GM12878 (cell line): ENCODE measurements at regions not wholly inside any gene's neighbourhood (a gene's known extent, or its start where the extent isn't known, plus 50 kb on each side); places are given as distances from the start of the nearest gene placed in this dataset.

ENCODE experiments used
- ATAC-seq: fragments of 200-7000 bp; cut with Tn5 transposase; 3 replicates; pipeline ENCODE4 v1.9.1; 2020; ENCODE audit warnings: mild to moderate bottlenecking, moderate library complexity
- BruUV-seq: library from RNA; stranded (reverse); fragments of 400-500 nt; replicated peaks from 2 replicates; lab custom pipeline; 2021; lab: Mats Ljungman, UMichigan
- CTCF ChIA-PET: fragments of 300-600 bp; sonication (Branson Sonifier 250); formaldehyde crosslinking; extraction: SDS; loops from one replicate; lab custom pipeline; 2021; ENCODE audit warnings: inconsistent platforms; lab: Yijun Ruan, JAX
- POLR2A ChIA-PET: fragments of 350-600 bp; formaldehyde crosslinking; extraction: SDS; loops from one replicate; lab custom pipeline; 2021; ENCODE audit warnings: inconsistent platforms; lab: Charles Lee
- RAD21 ChIA-PET: fragments of 300-600 bp; sonication (Branson Sonifier 250); formaldehyde crosslinking; loops from one replicate; lab custom pipeline; 2023; ENCODE audit warnings: antibody characterized with exemption; ENCODE audit not compliant: unreplicated experiment; lab: Charles Lee
- SMC1A ChIA-PET: fragments of 300-600 bp; sonication (Branson Sonifier 250); formaldehyde crosslinking; loops from one replicate; lab custom pipeline; 2023; ENCODE audit not compliant: unreplicated experiment, uncharacterized antibody; lab: Charles Lee
- DNase-seq: peaks from one replicate; pipeline ENCODE4 v3.0.0-alpha.2; 2011; ENCODE audit warnings: low read depth, low spot score
- FAIRE-seq: peaks from 3 replicates; lab custom pipeline; 2011; peaks lifted over from hg19 to GRCh38; lab: Jason Lieb, UNC
- H2AFZ ChIP-seq: 2 replicates; pipeline ENCODE4 v1.6.0; 2011; ENCODE audit warnings: low read depth, low read length, control low read depth; ENCODE audit not compliant: control insufficient read depth
- H3K27ac ChIP-seq: 2 replicates; pipeline ENCODE4 v1.5.1; 2011; ENCODE audit warnings: control low read depth; ENCODE audit not compliant: control insufficient read depth, insufficient read depth
- H3K27me3 ChIP-seq, 2 experiments: replicated peaks in 1 of 2; 2 replicates each; pipeline versions ENCODE4 v1.6.0 to v1.6.1; 2011; ENCODE audit warnings: low read length in 1 of 2; ENCODE audit not compliant: control insufficient read depth in 2 of 2, insufficient read depth in 2 of 2
- H3K36me3 ChIP-seq, 2 experiments: 2 replicates each; pipeline ENCODE4 v1.5.1; 2011; ENCODE audit warnings: low read length in 1 of 2; ENCODE audit not compliant: control insufficient read depth in 2 of 2, insufficient read depth in 2 of 2
- H3K4me1 ChIP-seq: 2 replicates; pipeline ENCODE4 v1.6.1; 2011; ENCODE audit warnings: mild to moderate bottlenecking, low read length, moderate library complexity, mixed read lengths; ENCODE audit not compliant: control insufficient read depth, insufficient read depth
- H3K4me2 ChIP-seq: 2 replicates; pipeline ENCODE4 v1.6.0; 2011; ENCODE audit warnings: control low read depth; ENCODE audit not compliant: control insufficient read depth, insufficient read depth
- H3K4me3 ChIP-seq: fragments of 200-600 bp; sonication (generic); 2 replicates; pipeline ENCODE4 v1.5.1; 2016
- H3K79me2 ChIP-seq: 2 replicates; pipeline ENCODE4 v1.6.0; 2011; ENCODE audit warnings: low read length; ENCODE audit not compliant: control insufficient read depth, insufficient read depth
- H3K9ac ChIP-seq: 2 replicates; pipeline ENCODE4 v1.8.0; 2011; ENCODE audit warnings: low read length, control low read depth, mixed read lengths; ENCODE audit not compliant: control insufficient read depth, insufficient read depth
- H3K9me3 ChIP-seq: replicated peaks from 3 replicates; pipeline ENCODE4 v1.5.1; 2011; ENCODE audit warnings: mild to moderate bottlenecking, low read length; ENCODE audit not compliant: control insufficient read depth, insufficient read depth
- H4K20me1 ChIP-seq: 2 replicates; pipeline ENCODE4 v1.6.0; 2011; ENCODE audit not compliant: control insufficient read depth, insufficient read depth
- BCL11A ChIP-seq: IDR thresholded peaks from 2 replicates; pipeline ENCODE4 v1.6.1; 2011; ENCODE audit warnings: low read depth, low read length
- BRCA1 ChIP-seq: IDR thresholded peaks from 2 replicates; pipeline ENCODE4 v1.6.1; 2011; ENCODE audit warnings: low read depth, low read length, improper control_type of control experiment
- CBX3 ChIP-seq: fragments of 200-600 bp; sonication (generic); IDR thresholded peaks from 2 replicates; pipeline ENCODE4 v1.6.1; 2016; ENCODE audit warnings: low read depth, borderline replicate concordance
- EED ChIP-seq: sonication (generic); IDR thresholded peaks from 2 replicates; pipeline ENCODE4 v1.6.1; 2016; ENCODE audit warnings: antibody characterized with exemption, low read depth
- IKZF2 ChIP-seq, 2 experiments: fragments of 450-650 bp; IDR thresholded peaks; 2 replicates each; pipeline ENCODE4 v1.6.1; 2017; ENCODE audit warnings: mild to moderate bottlenecking in 2 of 2, moderate library complexity in 2 of 2
- JUNB ChIP-seq: IDR thresholded peaks from 2 replicates; pipeline ENCODE4 v1.6.1; 2016; ENCODE audit warnings: antibody characterized with exemption, mild to moderate bottlenecking
- MEF2A ChIP-seq: IDR thresholded peaks from 2 replicates; pipeline ENCODE4 v1.6.1; 2011; ENCODE audit warnings: low read depth, mild to moderate bottlenecking, low read length, moderate library complexity; ENCODE audit not compliant: insufficient read depth
- MTA3 ChIP-seq: IDR thresholded peaks from 2 replicates; pipeline ENCODE4 v1.6.1; 2012; ENCODE audit warnings: low read length, inconsistent platforms, borderline replicate concordance
- PAX5 ChIP-seq: IDR thresholded peaks from 2 replicates; pipeline ENCODE4 v1.6.1; 2011; ENCODE audit warnings: low read depth, low read length, borderline replicate concordance
- RUNX3 ChIP-seq: IDR thresholded peaks from 2 replicates; pipeline ENCODE4 v1.6.1; 2012; ENCODE audit warnings: low read length, inconsistent platforms
- TCF7 ChIP-seq: IDR thresholded peaks from 2 replicates; pipeline ENCODE4 v1.6.1; 2014; ENCODE audit warnings: antibody characterized with exemption, borderline replicate concordance
- WGBS: methylation state at CpG from one replicate; pipeline ENCODE4 v1.1.6; 2016; ENCODE audit warnings: low lambda C conversion rate; ENCODE audit not compliant: insufficient replicate concordance, insufficient coverage; ENCODE audit errors: missing lambda C conversion rate; 5-methylcytosine and 5-hydroxymethylcytosine counted together
- in situ Hi-C: fragments of 300-500 bp; cut with MboI; formaldehyde crosslinking; loops from 9 replicates; pipeline ENCODE4 v1.14.3; 2018; ENCODE audit warnings: mixed read lengths
- intact Hi-C: fragments of 100-400 bp; cut with micrococcal nuclease; formaldehyde crosslinking; loops from one replicate; pipeline ENCODE4 v1.14.2; 2022; ENCODE audit not compliant: unreplicated experiment
- TF ChIP-seq, protein P1 (sequence below): fragments of 450-650 bp; IDR thresholded peaks from 2 replicates; pipeline ENCODE4 v1.6.1; 2018; ENCODE audit warnings: mild to moderate bottlenecking, low read depth, moderate library complexity; ENCODE audit not compliant: partially characterized antibody

DNA sequence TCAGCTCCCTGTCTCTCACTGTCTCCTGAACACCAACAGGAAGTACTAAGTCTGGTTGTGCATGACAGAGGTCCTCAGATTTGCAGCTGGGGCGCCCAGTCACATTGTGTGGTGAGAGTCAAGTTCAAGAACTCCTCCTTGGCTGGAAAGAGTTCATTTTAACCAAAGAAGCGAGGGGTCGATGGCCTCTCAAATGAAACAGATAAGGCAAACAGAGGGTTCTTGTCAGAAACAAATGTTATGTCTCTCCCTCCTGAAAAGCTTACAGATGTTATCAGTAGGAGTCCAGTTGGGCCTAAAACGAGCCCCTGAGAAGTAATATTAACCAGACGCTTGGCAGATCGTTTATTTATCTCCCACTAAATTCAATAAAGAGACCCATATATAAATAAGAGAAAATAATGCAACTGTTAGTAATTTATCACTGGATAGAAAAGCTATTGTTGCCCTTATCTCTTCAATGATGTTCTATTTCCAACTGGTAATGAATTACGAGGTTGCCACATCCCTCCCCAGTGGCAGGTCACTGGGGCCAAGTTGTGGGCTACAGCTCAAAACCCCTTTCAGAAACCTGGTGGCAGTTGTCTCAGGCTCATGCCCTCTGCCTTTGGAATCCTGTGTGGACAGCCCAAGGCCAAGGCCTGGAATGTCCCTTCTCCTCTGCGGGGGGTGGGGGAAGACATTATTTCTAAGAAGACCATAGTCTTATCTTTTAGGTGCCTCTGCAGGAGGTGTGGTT lies 307.5 kb upstream of the DYNLRB2 start (continued):
- TF ChIP-seq BCL11A: no peak
- no peak for TF ChIP-seq IKZF2 (IDR thresholded peaks at IDR 0.05)
- no peak for TF ChIP-seq RUNX3
- no peak for TF ChIP-seq TCF7

DNA sequence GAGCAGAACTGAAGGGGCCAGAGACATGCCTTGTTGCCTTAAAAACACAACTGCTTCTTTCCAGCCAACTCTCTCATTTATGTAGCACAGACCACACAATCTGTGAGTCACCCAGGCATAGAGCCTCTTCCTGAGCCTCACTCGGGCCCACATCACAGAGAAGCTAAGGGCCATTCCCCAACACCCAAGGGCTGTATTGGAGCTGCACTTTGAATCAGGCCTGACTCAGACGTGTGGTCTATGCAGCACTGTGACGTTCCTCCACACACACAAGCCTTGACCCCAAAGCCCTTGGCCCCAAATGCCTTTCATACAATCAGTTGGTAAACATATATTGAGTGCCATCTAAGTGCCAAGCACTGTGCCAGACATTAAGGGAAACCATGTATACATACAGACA lies 308.9 kb upstream of the DYNLRB2 start:
- in situ Hi-C loops: no loop called here
- H3K27me3 ChIP-seq: no peaks in the 10 kb centered on the region
- RAD21 ChIA-PET: no interaction called here
- H3K36me3 ChIP-seq: no peaks in the 10 kb centered on the region
- peaks cover 3% of the 10 kb centered on the region; the same call in 1 of the 2 replicates for H3K4me1 ChIP-seq
- SMC1A ChIA-PET: no interaction called here
- CTCF ChIA-PET: interaction anchor here (0.6 kb wide), 1 partner anchor 235 kb away, joined by 3 read pairs; no protein-coding TSS in a partner anchor
- no peaks in the 10 kb centered on the region for H3K79me2 ChIP-seq
- no peaks in the 10 kb centered on the region for H4K20me1 ChIP-seq
- H3K9ac ChIP-seq: no peak overlapping the region
- H3K27ac ChIP-seq: no peak overlapping the region
- H3K4me2 ChIP-seq: no peak overlapping the region
- DNase-seq (peak; percentile 39), ATAC-seq (peak; percentile 88), FAIRE-seq (no peak)
- POLR2A ChIA-PET: no interaction called here
- H3K9me3 ChIP-seq: no peaks in the 10 kb centered on the region
- TF ChIP-seq BRCA1: no peak
- TF ChIP-seq JUNB: peak; percentile 50; the same call in 1 of the 2 replicates
- TF ChIP-seq, protein P1, sequence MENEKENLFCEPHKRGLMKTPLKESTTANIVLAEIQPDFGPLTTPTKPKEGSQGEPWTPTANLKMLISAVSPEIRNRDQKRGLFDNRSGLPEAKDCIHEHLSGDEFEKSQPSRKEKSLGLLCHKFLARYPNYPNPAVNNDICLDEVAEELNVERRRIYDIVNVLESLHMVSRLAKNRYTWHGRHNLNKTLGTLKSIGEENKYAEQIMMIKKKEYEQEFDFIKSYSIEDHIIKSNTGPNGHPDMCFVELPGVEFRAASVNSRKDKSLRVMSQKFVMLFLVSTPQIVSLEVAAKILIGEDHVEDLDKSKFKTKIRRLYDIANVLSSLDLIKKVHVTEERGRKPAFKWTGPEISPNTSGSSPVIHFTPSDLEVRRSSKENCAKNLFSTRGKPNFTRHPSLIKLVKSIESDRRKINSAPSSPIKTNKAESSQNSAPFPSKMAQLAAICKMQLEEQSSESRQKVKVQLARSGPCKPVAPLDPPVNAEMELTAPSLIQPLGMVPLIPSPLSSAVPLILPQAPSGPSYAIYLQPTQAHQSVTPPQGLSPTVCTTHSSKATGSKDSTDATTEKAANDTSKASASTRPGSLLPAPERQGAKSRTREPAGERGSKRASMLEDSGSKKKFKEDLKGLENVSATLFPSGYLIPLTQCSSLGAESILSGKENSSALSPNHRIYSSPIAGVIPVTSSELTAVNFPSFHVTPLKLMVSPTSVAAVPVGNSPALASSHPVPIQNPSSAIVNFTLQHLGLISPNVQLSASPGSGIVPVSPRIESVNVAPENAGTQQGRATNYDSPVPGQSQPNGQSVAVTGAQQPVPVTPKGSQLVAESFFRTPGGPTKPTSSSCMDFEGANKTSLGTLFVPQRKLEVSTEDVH: no peak
- peak; percentile 84 for TF ChIP-seq RUNX3
- no peak for TF ChIP-seq MTA3
- TF ChIP-seq PAX5: peak; percentile 48; the same call in 1 of the 2 replicates
- no peak for TF ChIP-seq EED
- TF ChIP-seq TCF7: peak; percentile 51; the same call in 1 of the 2 replicates
- no peak for TF ChIP-seq CBX3
- TF ChIP-seq MEF2A: 0 out of 2 replicates have a peak, but pooled peaks have one; percentile 10
- no peak for TF ChIP-seq BCL11A
- H3K4me3 ChIP-seq: no peak overlapping the region
- H2AFZ ChIP-seq: no peak overlapping the region
- WGBS: 0% methylated on average over 3 of the region's 3 CpGs
- BruUV-seq: no TSS peak
- intact Hi-C loops: no loop called here
